Caki2 (cell line): ENCODE measurements at regions not wholly inside any gene's neighbourhood (a gene's known extent, or its start where the extent isn't known, plus 50 kb on each side); places are given as distances from the start of the nearest gene placed in this dataset.
"Not testable (repeated sequence)": the region's sequence is repeated elsewhere in the genome, so short reads cannot be mapped to it uniquely, and the experiment has no call there.

Source experiments
- DNase-seq: peaks from one replicate; pipeline ENCODE4 v3.0.0-alpha.2; 2015; ENCODE audit warnings: low read depth
- in situ Hi-C: cut with HindIII; loops from 2 replicates; pipeline ENCODE4 v1.10.0; 2016; ENCODE audit warnings: low sequenced_read_pairs, low pct_unique_long_range_greater_than_20kb, mixed read lengths

GRCh38 chr21:29434982-29435381, 136.3 kb downstream of the BACH1 start:
- in situ Hi-C loops: not testable (repeated sequence)

DNA sequence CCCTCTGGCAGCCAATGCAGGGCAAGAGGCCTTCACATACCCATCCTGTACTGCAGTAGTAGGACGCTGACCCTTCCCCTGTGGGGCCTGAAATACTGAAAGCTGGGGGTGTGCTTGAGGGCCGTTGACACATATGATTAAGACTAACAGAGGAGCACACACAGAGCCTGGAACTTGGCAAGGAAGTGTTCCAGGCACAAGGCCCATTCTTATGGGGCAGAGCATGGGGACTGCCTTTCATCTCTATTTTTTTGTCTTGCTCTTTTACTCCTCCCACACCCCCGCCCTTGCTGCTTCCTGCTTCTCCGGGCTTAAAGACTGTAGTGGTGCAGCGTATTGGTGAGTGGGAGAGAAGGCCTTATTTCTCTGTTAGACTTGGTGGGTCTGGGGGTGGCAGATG, 137.4 kb downstream of the BACH1 start:
- no peak for DNase-seq
- in situ Hi-C loops: no loop called here

More at GRCh38 chr21:29434982-29435381, 136.3 kb downstream of the BACH1 start:
- DNase-seq: not testable (repeated sequence)

DNA sequence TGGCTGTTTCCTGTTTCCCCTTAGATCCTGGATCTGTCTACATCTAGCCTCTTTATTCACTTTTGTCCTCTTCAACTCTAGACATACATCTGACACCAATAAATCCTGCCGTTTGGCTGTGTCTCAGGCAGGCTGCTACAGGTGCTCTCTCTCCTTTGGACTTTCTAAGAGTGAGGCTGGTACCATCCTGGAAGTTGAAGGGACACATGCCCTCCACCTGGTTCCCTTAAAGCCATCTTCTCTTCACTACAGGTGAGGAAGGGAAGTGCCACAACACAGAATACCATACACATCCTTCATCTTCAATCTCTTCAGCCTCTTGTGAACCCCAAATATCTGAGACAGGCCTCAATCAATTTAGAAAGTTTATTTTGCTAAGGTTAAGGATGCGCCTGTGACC, 137.9 kb downstream of the BACH1 start:
- no peak for DNase-seq
- in situ Hi-C loops: no loop called here

DNA sequence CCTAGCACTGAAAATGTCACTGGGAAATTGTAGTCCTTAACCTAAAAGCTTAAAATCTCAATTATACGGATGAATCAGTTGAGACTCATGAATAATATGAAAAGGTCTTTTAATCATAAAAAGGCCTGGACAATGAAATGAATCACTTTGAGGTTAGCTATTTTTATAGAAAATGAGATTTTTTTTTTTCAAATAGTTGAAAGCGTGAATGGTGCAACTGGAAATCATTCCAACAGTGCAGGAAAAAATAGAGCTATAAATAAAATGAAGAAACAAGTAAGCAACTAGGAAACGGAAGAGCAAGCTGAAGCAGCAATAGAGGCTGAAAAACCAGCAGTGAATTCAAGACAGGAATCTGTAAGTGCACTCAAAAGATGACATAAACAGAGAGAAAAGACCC, 142.9 kb downstream of the BACH1 start:
- no peak for DNase-seq
- in situ Hi-C loops: no loop called here

- in situ Hi-C loops: no loop called here
Measured at GRCh38 chr21:29443411-29444010, 144.8 kb downstream of the BACH1 start.

GRCh38 chr21:29448766-29449165, 150.0 kb downstream of the BACH1 start:
- in situ Hi-C loops: no loop called here
- DNase-seq: no peak

More at GRCh38 chr21:29443411-29444010, 144.8 kb downstream of the BACH1 start:
- no peak for DNase-seq

- in situ Hi-C loops: no loop called here
Measured at GRCh38 chr21:29449306-29449950, 150.7 kb downstream of the BACH1 start.

DNA sequence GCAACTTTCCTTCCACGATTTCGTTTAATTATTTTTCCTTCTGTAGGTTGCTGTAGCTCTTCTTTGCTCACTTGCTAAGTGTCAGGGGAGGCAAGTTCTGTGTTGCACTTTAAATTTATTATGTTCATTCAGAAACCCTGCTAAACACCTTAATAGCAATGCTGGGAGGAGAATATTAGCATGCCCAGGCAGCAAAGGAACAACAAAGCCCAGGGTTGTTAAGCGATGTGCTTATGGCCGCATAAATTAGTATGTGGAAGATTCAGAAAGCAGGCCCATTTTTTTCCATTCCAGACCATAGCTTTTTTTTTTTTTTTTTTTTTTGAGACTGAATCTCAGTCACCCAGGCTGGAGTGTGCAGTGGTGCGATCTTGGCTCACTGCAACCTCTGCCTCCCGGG, 151.3 kb downstream of the BACH1 start:
- in situ Hi-C loops: no loop called here
- no peak for DNase-seq

More at GRCh38 chr21:29449306-29449950, 150.7 kb downstream of the BACH1 start:
- DNase-seq: no peak

- in situ Hi-C loops: no loop called here
- DNase-seq: no peak
Measured at GRCh38 chr21:29453511-29453910, 154.8 kb downstream of the BACH1 start.

GRCh38 chr21:29454179-29454578, 155.5 kb downstream of the BACH1 start:
- no peak for DNase-seq
- in situ Hi-C loops: no loop called here

- DNase-seq: no peak
- in situ Hi-C loops: no loop called here
Measured at GRCh38 chr21:29462479-29462878, 163.8 kb downstream of the BACH1 start.

DNA sequence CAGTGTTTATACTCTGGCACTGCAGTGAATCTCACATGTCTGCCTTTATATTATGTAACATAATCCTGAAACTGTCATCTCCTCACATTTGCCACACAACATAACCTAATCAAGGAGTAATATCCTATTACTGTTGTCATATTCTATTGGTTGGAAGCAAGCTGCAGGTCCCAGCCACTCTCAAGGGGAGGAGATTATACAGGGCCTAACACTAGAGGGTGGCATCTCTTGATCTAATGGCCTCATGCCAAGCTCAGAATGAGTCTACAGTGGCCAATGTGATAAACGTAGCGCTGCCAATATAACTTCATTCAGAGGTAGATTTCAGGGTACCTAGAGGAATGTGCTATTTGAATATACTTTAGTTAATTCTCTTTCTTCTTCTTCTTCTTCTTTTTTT, 166.8 kb downstream of the BACH1 start:
- in situ Hi-C loops: no loop called here
- DNase-seq: no peak

GRCh38 chr21:29466532-29466931, 167.8 kb downstream of the BACH1 start:
- in situ Hi-C loops: no loop called here
- no peak for DNase-seq

DNA sequence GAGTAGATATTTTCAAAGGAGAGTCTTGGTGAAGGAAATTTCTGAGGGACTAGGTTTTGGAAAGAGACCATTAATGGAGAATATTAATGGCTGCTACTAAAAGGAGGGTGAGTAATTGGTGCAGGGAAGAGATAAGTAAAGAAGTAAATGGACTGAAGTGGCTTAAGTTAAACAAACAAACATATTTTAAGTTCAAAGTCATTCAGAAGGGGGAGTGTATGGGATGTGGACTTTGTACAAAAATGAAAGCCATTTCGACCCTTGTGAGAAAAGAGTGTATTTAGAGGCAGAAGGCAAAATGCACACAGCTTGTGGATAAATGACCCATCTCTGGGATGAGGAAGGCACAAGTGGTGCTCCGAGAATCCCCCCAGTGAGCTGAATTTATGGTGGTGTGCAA, 171.7 kb downstream of the BACH1 start:
- in situ Hi-C loops: no loop called here
- DNase-seq: no peak

- in situ Hi-C loops: no loop called here
- no peak for DNase-seq
Measured at GRCh38 chr21:29473808-29474207, 175.1 kb downstream of the BACH1 start.

- DNase-seq: no peak
- in situ Hi-C loops: no loop called here
Measured at GRCh38 chr21:29475329-29475728, 176.6 kb downstream of the BACH1 start.

DNA sequence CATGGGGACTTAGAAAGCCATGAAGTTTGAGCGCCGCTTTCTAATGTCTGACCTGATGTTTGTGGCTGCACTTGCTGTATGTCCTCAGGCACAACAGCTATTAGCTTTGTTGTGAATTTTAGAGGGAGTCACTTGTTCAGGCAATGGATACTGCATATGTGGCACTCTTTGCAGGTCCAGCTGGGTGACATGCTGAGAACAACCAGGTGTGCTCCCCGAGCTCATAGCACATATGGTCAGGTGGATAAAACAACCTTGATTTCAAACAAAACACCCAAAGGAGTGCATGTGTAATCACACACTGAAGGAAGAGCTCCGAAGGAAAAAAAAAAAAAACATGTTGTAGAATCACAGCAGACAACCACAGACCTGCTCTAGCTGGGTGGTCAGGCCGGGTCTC, 178.6 kb downstream of the BACH1 start:
- in situ Hi-C loops: no loop called here
- no peak for DNase-seq

DNA sequence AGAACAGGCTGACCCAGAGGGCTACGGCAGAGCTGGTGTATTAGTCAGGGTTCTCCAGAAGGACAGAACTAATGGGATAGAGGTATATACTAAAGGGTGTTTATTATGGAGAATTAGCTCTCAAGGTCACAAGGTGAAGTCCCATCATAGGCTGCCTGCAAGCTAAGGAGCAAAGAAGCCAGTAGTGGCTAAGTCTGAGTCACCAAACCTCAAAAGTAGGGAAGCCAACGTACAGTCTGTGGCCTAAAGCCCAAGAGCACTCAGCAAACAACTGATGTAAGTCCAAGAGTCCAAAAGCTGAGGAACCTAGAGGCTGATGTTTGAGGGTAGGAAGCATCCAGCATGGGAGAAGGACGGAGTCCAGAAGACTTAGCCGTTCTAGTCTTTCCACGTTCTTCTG, 179.2 kb downstream of the BACH1 start:
- in situ Hi-C loops: no loop called here
- no peak for DNase-seq

DNA sequence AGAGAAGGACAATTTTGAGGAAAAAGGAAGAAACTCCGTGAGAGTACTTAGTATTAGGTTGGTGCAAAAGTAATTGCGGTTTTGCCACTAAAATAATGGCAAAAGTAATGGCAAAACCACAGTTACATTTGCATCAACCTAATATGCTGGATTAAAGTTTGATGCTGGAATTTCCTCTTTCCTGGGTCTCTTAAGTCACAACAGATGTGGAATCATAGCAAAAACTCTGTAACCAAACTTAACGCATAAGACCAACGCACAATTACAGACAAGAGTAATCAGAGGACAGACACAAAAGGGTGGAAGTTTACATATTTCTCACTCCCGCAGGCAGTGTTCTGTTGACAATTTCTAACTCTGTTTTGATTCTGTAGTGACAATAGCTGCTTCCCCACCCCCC, 182.4 kb downstream of the BACH1 start:
- no peak for DNase-seq
- in situ Hi-C loops: no loop called here

DNA sequence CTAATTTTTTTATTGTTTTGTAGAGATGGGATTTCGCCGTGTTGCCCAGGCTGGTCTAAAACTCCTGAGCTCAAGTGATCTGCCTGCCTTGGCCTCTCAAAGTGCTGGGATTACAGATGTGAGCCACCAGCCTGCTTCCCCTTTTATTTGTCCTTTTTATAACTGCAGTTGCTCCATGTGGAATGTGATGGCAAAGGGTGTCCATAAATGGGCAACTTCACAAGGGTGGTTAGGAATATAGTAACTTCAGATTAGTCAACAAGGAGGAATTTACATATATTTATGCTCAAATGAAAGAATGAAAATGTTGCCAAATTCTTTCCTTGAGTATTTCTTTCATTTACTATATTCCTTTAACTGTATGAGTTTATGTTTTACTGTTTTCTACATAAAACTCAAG, 182.9 kb downstream of the BACH1 start:
- DNase-seq: no peak
- in situ Hi-C loops: no loop called here
